ENCODE measurements at regions not wholly inside any gene's neighbourhood (a gene's known extent, or its start where the extent isn't known, plus 50 kb on each side); places are given as distances from the start of the nearest gene placed in this dataset.

- peak; percentile 38 for DNase-seq (ENCODE audit: low read depth, low spot score)
These were observed 109.0 kb downstream of the TFAP2A start for GRCh38 chr6:10305790-10306415.

GRCh38 chr6:10303608-10304506, 111.0 kb downstream of the TFAP2A start:
- DNase-seq (ENCODE audit: low read depth, low spot score): no peak

GRCh38 chr6:10302566-10303235, 112.2 kb downstream of the TFAP2A start:
- no peak for DNase-seq (ENCODE audit: low read depth, low spot score)

- peak; percentile 65 for DNase-seq (ENCODE audit: low read depth, low spot score)
These were observed 114.8 kb downstream of the TFAP2A start for GRCh38 chr6:10300071-10300470.

GRCh38 chr6:10297832-10298231, 117.0 kb downstream of the TFAP2A start:
- no peak for DNase-seq (ENCODE audit: low read depth, low spot score)

GRCh38 chr6:10278746-10279145, 136.1 kb downstream of the TFAP2A start:
- peak; percentile 40 for DNase-seq (ENCODE audit: low read depth, low spot score)

GRCh38 chr6:10276660-10277287, 138.1 kb downstream of the TFAP2A start:
- DNase-seq (ENCODE audit: low read depth, low spot score): no peak

GRCh38 chr6:10276106-10276505, 138.8 kb downstream of the TFAP2A start:
- DNase-seq (ENCODE audit: low read depth, low spot score): peak; percentile 64

GRCh38 chr6:10272591-10272990, 142.3 kb downstream of the TFAP2A start:
- peak; percentile 23 for DNase-seq (ENCODE audit: low read depth, low spot score)

- DNase-seq (ENCODE audit: low read depth, low spot score): peak; percentile 23
These were observed 142.9 kb downstream of the TFAP2A start for GRCh38 chr6:10271982-10272381.

GRCh38 chr6:10269814-10270472, 144.9 kb downstream of the TFAP2A start:
- peak; percentile 60 for DNase-seq (ENCODE audit: low read depth, low spot score)

GRCh38 chr6:10268611-10269310, 146.1 kb downstream of the TFAP2A start:
- peak; percentile 71 for DNase-seq (ENCODE audit: low read depth, low spot score)

- DNase-seq (ENCODE audit: low read depth, low spot score): no peak
These were observed 146.8 kb downstream of the TFAP2A start for GRCh38 chr6:10268111-10268510.

GRCh38 chr6:10266462-10266861, 148.4 kb downstream of the TFAP2A start:
- DNase-seq (ENCODE audit: low read depth, low spot score): no peak

- DNase-seq (ENCODE audit: low read depth, low spot score): peak; percentile 10
These were observed 148.8 kb downstream of the TFAP2A start for GRCh38 chr6:10266061-10266460.

GRCh38 chr6:10262505-10262904, 152.4 kb downstream of the TFAP2A start:
- no peak for DNase-seq (ENCODE audit: low read depth, low spot score)

GRCh38 chr6:10259671-10260070, 155.2 kb downstream of the TFAP2A start:
- peak; percentile 58 for DNase-seq (ENCODE audit: low read depth, low spot score)

- no peak for DNase-seq (ENCODE audit: low read depth, low spot score)
These were observed 156.5 kb downstream of the TFAP2A start for GRCh38 chr6:10258341-10258740.

- DNase-seq (ENCODE audit: low read depth, low spot score): no peak
These were observed 158.7 kb downstream of the TFAP2A start for GRCh38 chr6:10256113-10256690.

GRCh38 chr6:10250655-10251220, 164.1 kb downstream of the TFAP2A start:
- no peak for DNase-seq (ENCODE audit: low read depth, low spot score)

Measured in astrocyte of the hippocampus (primary cell).